SKM-1 (cell line): ENCODE measurements at regions not wholly inside any gene's neighbourhood (a gene's known extent, or its start where the extent isn't known, plus 50 kb on each side); places are given as distances from the start of the nearest gene placed in this dataset.

Source experiments
- DNase-seq: peaks from one replicate; lab custom pipeline; 2025; ENCODE audit not compliant: unreplicated experiment; lab: John Stamatoyannopoulos, UW

- DNase-seq = no peak
Observed at GRCh38 chr10:24113901-24114300, 95.0 kb upstream of the KIAA1217 start.

- DNase-seq = no peak
Observed at GRCh38 chr10:24114556-24114955, 94.4 kb upstream of the KIAA1217 start.

GRCh38 chr10:24115403-24115802 lies 93.5 kb upstream of the KIAA1217 start:
- DNase-seq = no peak

GRCh38 chr10:24118246-24118645 lies 90.7 kb upstream of the KIAA1217 start:
- no peak for DNase-seq

GRCh38 chr10:24119896-24120295 lies 89.0 kb upstream of the KIAA1217 start:
- no peak for DNase-seq

- DNase-seq = no peak
Observed at GRCh38 chr10:24120646-24121045, 88.3 kb upstream of the KIAA1217 start.

GRCh38 chr10:24127516-24127915 lies 81.4 kb upstream of the KIAA1217 start:
- DNase-seq = no peak

GRCh38 chr10:24128066-24128730 lies 80.7 kb upstream of the KIAA1217 start:
- DNase-seq = no peak

- DNase-seq = no peak
Observed at GRCh38 chr10:24132741-24133140, 76.2 kb upstream of the KIAA1217 start.

- DNase-seq = no peak
Observed at GRCh38 chr10:24133835-24134234, 75.1 kb upstream of the KIAA1217 start.

GRCh38 chr10:24136070-24136469 lies 72.9 kb upstream of the KIAA1217 start:
- no peak for DNase-seq

- DNase-seq = no peak
Observed at GRCh38 chr10:24147321-24147720, 61.6 kb upstream of the KIAA1217 start.

- DNase-seq = no peak
Observed at GRCh38 chr10:24149640-24150039, 59.3 kb upstream of the KIAA1217 start.

GRCh38 chr10:24150853-24151252 lies 58.1 kb upstream of the KIAA1217 start:
- no peak for DNase-seq

- no peak for DNase-seq
Observed at GRCh38 chr10:24152270-24152669, 56.7 kb upstream of the KIAA1217 start.

- no peak for DNase-seq
Observed at GRCh38 chr10:24153031-24153430, 55.9 kb upstream of the KIAA1217 start.

- DNase-seq = no peak
Observed at GRCh38 chr10:24153537-24153936, 55.4 kb upstream of the KIAA1217 start.

GRCh38 chr10:24156686-24157085 lies 52.3 kb upstream of the KIAA1217 start:
- no peak for DNase-seq

- DNase-seq = no peak
Observed at GRCh38 chr10:24157567-24157966, 51.4 kb upstream of the KIAA1217 start.
